Putamen (tissue), 1 donor: ENCODE measurements at regions not wholly inside any gene's neighbourhood (a gene's known extent, or its start where the extent isn't known, plus 50 kb on each side); places are given as distances from the start of the nearest gene placed in this dataset.
"Not testable (repeated sequence)": the region's sequence is repeated elsewhere in the genome, so short reads cannot be mapped to it uniquely, and the experiment has no call there.

Source experiments
- DNase-seq: peaks from one replicate; pipeline ENCODE4 v3.0.0-alpha.2; 2016; ENCODE audit warnings: low spot score

- DNase-seq: no peak
Measured at GRCh38 chr18:42328931-42329330, 373.9 kb downstream of the PIK3C3 start.

GRCh38 chr18:42330296-42330695, 375.3 kb downstream of the PIK3C3 start:
- no peak for DNase-seq

GRCh38 chr18:42333558-42333957, 378.5 kb downstream of the PIK3C3 start:
- no peak for DNase-seq

GRCh38 chr18:42334931-42335330, 379.9 kb downstream of the PIK3C3 start:
- DNase-seq: no peak

GRCh38 chr18:42336139-42336538, 381.1 kb downstream of the PIK3C3 start:
- no peak for DNase-seq

GRCh38 chr18:42337337-42337736, 382.3 kb downstream of the PIK3C3 start:
- not testable (repeated sequence) for DNase-seq

GRCh38 chr18:42338683-42339082, 383.6 kb downstream of the PIK3C3 start:
- DNase-seq: no peak

GRCh38 chr18:42339372-42339771, 384.3 kb downstream of the PIK3C3 start:
- DNase-seq: peak; percentile 13

- no peak for DNase-seq
Measured at GRCh38 chr18:42340423-42341009, 385.5 kb downstream of the PIK3C3 start.

- no peak for DNase-seq
Measured at GRCh38 chr18:42341423-42341822, 386.4 kb downstream of the PIK3C3 start.

GRCh38 chr18:42348722-42349121, 393.7 kb downstream of the PIK3C3 start:
- no peak for DNase-seq

- DNase-seq: no peak
Measured at GRCh38 chr18:42351455-42351854, 396.4 kb downstream of the PIK3C3 start.

GRCh38 chr18:42360716-42361115, 405.7 kb downstream of the PIK3C3 start:
- DNase-seq: no peak

- no peak for DNase-seq
Measured at GRCh38 chr18:42363446-42364441, 408.7 kb downstream of the PIK3C3 start.

GRCh38 chr18:42364766-42365165, 409.7 kb downstream of the PIK3C3 start:
- DNase-seq: no peak

- no peak for DNase-seq
Measured at GRCh38 chr18:42365591-42365990, 410.6 kb downstream of the PIK3C3 start.

GRCh38 chr18:42373584-42373983, 418.6 kb downstream of the PIK3C3 start:
- no peak for DNase-seq

- no peak for DNase-seq
Measured at GRCh38 chr18:42374961-42375360, 419.9 kb downstream of the PIK3C3 start.

- not testable (repeated sequence) for DNase-seq
Measured at GRCh38 chr18:42378854-42379253, 423.8 kb downstream of the PIK3C3 start.

- not testable (repeated sequence) for DNase-seq
Measured at GRCh38 chr18:42381236-42381635, 426.2 kb downstream of the PIK3C3 start.

GRCh38 chr18:42392416-42392815, 437.4 kb downstream of the PIK3C3 start:
- no peak for DNase-seq

GRCh38 chr18:42392926-42393325, 437.9 kb downstream of the PIK3C3 start:
- no peak for DNase-seq

- no peak for DNase-seq
Measured at GRCh38 chr18:42394238-42394637, 439.2 kb downstream of the PIK3C3 start.
